A204.1 (cell line): ENCODE measurements at regions not wholly inside any gene's neighbourhood (a gene's known extent, or its start where the extent isn't known, plus 50 kb on each side); places are given as distances from the start of the nearest gene placed in this dataset.
"Not testable (repeated sequence)": the region's sequence is repeated elsewhere in the genome, so short reads cannot be mapped to it uniquely, and the experiment has no call there.

Source experiments
- FAIRE-seq: peaks from 2 replicates; lab custom pipeline; 2012; peaks lifted over from hg19 to GRCh38; lab: Jason Lieb, UNC

DNA sequence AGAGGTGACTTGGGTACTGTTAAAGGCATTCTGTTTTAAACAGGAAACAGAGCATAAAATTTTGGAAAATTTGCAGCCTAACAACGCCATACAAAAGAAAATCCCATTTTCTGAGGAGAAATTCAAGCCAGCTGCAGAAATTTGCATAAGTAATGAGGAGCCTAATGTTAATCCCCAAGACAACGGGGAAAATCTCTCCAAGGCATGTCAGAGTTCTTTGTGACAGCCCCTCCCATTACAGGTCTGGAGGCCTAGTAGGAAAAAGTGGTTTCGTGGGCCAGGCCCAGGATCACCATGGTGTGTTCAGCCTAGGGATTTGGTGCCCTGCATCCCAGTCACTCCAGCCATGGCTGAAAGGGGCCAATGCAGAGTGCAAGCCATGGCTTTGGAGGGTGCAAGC is 1333.1 kb upstream of the TENM4 start:
- no peak for FAIRE-seq

DNA sequence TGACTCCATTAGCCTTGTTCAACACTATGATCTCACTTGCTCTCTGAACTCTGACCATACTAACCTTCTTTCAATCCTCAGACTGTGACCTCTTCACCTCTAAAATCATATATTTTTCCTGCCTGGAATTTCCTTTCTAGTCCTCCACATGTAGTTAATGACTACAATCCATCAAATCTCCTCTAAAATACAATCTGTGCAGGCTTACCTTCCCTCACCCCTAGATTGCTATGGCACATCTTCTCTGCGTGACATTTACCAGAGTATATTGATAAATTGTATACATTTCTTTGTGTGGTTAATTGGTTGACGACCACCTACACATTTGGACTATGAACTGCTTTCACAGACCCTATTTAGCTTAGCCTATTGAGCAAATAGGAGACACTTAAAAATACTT is 1330.2 kb upstream of the TENM4 start:
- FAIRE-seq: no peak

GRCh38 chr11:80758787-80759186 is 1318.0 kb upstream of the TENM4 start:
- FAIRE-seq: no peak

GRCh38 chr11:80748207-80748925 is 1307.5 kb upstream of the TENM4 start:
- FAIRE-seq: no peak

DNA sequence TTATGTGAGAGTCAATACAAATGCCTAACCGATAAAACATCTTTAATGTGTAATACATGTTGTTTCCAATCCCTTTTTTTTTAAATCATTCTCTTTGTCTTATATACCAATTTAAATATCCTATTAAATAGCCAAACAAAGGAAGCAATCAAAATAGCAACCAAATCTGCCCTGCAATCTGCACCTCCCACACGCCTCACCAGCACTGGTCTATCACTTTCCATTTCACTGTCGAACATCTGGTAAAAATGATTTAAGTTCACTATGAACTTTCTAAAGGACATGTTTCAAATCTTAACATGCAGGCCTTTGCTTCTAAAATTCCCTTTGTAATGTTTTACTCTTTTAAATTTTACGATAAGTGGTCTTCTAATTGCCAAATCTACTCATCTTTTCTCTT is 1305.5 kb upstream of the TENM4 start:
- FAIRE-seq: no peak

- FAIRE-seq: no peak
These were observed 1304.6 kb upstream of the TENM4 start for GRCh38 chr11:80745416-80745815.

DNA sequence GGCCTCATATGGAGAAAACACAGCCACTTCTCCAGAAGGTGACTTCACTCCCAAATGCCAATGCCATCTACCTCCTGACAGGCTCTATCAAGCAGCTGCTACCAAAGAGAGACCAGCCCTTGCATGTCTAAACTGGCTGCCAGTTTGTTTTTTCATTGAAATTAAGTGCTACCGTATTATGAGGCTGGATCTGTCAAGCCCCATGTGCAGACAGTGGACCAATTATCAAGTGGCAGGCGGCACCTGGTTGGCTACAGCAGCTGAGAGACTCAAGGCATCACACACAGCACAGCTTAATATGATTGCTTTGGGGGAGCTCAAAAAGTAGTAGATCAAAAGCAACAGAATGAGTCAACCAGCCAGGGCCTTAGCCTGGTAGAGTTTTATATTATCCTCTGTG is 1293.0 kb upstream of the TENM4 start:
- FAIRE-seq: no peak

GRCh38 chr11:80733361-80733760 is 1292.5 kb upstream of the TENM4 start:
- FAIRE-seq: no peak

DNA sequence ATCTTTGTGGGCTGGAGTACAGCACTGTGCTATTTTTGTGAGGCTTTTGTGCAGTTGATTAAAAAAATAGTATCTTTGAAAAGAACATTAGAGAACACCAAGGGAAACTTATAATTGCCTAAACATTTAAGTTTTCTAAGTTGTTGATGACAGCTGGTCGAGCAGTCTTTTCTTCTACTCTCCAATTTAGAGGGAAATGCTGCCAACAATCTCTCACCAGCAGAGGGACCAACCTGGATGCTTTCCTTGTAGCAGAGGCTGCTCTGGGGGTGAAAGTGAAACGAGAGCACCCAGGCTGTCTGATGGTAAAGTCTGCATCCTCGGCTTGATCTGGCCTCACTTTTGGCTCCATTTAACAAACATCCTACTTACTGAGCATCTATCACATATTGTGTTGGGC is 1286.5 kb upstream of the TENM4 start:
- no peak for FAIRE-seq

DNA sequence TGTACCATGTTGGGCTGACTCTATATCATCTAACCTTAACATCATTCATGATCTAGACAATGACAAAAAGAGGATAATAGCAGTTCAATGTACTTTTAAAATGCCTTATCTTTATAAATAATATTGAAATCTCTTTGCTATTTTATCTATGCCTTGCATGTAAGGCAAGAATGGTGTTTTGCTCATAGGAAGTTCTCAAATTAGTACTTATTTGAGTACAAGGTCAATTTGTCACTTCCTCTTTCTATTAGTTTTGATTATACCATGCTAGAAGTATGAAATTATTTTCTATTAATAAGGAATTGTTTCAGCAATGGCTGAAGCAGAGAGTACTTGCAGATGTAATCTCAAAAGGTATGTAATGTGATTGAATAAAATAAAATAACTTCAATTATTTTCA is 1285.4 kb upstream of the TENM4 start:
- no peak for FAIRE-seq

DNA sequence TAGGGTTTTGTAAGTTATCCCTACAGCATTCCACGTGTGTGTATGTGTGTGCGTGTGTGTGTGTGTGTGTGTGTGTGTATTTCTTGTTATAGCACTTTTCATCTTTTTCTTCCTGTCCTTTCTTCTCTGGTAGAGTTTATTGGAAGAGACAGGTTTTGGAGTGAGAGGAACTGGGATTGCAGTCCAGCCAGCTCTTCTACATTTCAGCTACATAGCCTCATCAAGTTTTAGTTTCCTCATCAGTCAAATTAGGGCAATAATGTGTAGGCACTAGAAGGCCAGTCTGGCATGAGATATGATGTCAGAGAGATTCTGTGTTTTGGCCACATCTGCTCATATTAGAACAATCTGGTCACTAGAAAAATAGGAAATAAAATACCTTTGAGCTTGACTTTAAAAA is 1283.5 kb upstream of the TENM4 start:
- FAIRE-seq: no peak

- no peak for FAIRE-seq
These were observed 1281.8 kb upstream of the TENM4 start for GRCh38 chr11:80722629-80723028.

GRCh38 chr11:80720295-80720694 is 1279.5 kb upstream of the TENM4 start:
- no peak for FAIRE-seq

DNA sequence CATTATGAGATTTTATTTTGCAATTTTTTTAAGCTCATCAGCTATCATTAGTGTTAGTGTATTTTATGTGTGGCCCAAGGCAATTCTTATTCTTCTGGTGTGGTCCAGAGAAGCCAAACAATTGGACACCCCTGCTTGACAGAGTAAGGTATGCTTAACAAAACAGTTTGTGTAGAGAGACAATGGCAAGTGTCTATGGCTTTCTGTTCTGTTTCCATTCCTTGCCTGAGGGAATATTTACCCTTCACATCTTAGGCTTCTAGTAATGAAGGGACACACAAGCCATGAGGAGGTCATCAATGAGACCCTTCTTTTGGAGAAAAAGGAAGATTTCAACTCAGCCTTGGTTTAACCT is 1278.4 kb upstream of the TENM4 start:
- no peak for FAIRE-seq

DNA sequence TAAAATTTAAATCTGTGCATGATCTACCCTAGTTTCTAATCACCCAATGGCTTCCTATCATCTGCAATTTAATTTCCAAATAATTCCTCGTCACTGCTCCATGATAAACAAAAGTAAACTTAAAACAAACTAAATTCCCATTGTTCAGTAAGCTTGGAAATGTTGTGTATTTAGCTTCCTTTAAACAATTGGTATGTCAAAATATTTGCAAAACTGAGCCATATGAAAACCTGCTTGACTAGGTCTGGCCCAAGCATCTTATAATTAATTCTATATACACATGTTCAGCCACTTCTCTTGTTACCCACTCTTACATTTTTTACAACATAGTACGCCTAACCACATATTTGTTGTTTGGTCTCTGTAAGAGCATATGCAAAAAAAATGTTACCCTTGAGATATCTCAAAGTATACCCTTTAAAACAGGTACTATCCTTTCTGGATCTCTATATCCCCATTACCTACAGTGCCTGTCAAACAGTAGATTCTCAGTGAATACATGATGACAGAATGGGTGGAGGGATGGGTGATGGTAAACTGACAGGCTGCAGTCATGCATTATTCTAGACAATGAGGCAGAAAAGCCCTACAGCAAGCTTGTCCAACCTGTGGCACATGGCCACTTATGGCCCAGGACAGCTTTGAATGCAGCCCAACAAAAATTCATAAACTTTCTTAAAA is 1277.9 kb upstream of the TENM4 start:
- FAIRE-seq: no peak

- FAIRE-seq: no peak
These were observed 1261.4 kb upstream of the TENM4 start for GRCh38 chr11:80702264-80702663.

- FAIRE-seq: no peak
These were observed 1259.6 kb upstream of the TENM4 start for GRCh38 chr11:80700386-80700785.

DNA sequence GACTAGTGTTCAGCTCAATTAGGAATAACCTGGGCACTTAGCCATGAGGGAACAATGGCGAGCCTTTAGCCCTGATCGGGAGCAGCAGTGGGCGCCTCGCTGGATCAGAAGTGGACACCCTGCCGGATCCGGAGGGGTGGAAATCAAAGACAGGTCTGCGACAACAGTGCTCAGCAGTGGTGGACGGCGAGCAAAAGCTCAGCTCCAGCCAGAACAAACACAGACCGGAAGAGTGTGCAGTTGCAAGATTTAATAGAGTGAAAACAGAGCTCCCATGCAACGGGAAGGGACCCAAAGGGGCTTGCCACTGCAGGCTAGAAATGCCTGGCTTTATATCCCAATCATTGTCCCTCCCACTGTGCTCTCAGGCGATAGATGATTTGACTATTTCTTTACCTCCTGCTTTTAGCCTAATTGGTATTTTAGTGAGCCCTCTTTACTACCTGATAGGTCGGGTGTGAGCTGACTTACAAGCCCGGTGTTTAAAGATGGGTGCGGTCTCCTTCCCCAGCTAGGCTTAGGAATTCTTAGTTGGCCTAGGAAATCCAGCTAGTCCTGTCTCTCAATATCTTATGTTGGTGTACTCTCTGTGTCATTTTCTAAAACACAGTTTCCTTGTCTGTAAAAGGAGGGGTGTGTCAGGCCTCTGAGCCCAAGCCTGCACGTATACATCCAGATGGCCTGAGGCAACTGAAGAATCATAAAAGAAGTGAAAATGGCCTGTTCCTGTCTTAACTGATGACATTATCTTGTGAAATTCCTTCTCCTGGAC is 1258.8 kb upstream of the TENM4 start:
- not testable (repeated sequence) for FAIRE-seq

DNA sequence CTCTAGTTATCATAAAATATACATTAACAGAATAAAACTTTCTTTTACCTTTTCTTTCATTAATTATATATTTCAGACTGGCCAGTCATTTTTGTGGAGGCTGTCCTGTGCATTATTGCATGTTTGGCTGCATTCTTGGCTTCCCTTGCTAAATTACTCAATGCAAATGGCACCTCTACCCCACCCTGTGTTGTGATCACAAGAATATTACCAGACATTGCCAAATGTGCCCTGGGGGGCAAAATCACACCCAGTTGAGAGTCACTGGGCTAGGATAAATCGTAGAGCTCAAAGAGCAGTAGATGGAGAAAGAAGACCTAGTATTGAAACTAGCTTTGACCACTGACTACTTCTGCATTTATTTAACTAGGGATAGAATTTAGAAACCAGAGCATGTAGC is 1257.8 kb upstream of the TENM4 start:
- no peak for FAIRE-seq

DNA sequence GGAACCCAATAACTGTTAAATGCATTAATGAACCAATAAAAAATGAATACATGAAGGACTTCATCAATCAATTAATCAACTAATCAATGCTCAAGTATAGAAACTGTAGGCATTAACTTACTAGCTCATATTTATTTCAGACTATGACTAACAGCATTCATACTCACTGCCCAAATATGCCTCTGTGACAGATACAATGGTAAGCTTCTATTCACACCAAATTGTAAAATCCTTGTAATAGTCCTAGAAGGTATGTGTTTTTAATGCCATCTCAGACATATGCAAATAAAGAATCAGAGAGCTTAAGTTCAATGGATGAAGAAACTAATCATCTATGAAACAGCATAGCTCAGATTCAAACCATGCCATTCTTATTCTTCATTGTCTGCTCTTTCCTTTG is 1253.6 kb upstream of the TENM4 start:
- FAIRE-seq: no peak

DNA sequence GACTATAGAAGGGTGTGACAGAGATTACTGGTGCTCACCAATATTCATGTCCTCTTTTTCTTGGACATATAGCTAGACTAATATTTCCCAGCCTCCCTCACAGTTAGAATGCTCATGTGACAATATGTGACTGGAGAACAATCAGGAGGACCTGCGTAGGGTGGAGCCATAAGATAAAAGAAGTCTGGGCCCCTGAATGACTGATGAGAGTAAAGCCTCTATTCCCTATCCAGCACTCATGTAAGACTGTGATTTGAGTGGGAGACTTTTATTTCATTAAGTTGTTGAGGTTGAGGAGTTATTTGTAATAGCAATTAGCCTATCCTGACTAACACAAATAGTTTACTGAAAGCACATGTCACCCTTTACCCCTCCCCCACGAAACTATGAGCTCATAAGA is 1247.1 kb upstream of the TENM4 start:
- FAIRE-seq: no peak

DNA sequence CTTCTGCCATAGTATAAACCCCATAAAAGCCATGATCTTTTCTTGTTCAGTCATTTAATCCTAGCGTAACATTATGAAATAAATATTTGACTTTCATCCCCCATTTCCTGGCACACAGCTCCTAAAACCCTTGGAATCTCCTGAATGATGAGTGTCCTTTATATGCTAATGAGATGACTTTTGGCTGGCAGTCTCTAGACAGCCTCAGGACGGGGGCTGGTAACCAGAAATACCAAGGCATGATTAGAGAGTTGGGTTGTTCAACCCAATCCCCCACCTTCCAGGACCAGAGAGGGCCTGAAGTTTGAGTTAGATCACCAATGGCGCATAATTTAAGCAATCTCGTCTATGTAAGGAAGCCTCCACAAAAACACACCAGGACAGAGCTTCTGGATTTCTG is 1246.1 kb upstream of the TENM4 start:
- no peak for FAIRE-seq

DNA sequence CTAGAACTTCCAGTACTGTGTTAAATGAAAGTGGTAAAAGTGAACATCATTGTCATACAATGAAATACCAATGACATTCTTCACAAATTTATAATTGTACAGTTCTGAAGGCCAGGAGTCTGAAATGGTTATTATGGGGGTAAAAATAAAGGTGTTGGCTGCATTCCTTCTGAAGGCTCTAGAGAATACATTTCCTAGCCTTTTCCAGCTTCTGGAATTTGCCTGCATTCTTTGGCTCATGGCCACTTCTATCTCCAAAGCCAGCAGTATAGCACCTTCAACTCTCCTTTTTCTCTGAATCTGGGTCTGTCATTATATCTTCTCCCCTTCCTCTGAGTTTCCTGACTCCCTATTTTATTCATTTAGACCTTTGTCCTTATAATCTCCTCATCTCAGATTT is 1232.7 kb upstream of the TENM4 start:
- no peak for FAIRE-seq

DNA sequence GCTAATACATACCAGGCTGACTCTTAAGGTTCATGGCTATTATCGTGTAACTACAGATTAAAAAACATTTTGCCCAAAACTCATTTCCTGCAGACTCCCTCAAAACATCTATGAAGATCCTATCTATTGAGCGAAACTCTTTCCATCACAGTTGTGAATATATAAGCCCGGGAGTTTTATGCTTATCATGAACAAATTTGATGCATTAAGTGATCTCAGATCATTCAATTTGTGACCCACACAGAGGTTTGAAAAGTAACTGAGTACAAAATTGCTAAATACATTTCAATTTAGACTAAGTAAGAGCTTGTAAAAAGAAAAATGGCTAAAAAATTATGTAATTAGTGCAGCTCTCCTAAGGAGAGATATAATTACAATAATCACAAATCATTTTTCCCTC is 1228.8 kb upstream of the TENM4 start:
- no peak for FAIRE-seq
